Parathyroid adenoma (tissue), 2 donors: ENCODE measurements at regions not wholly inside any gene's neighbourhood (a gene's known extent, or its start where the extent isn't known, plus 50 kb on each side); places are given as distances from the start of the nearest gene placed in this dataset.

ENCODE experiments used
- H2AFZ ChIP-seq: fragments of 300-600 bp; sonication (generic); one replicate; pipeline ENCODE4 v1.7.0; 2017; ENCODE audit warnings: antibody characterized with exemption, mild to moderate bottlenecking
- H3K27ac ChIP-seq: fragments of 300-600 bp; sonication (generic); one replicate; pipeline ENCODE4 v1.7.0; 2017
- H3K27me3 ChIP-seq: fragments of 300-600 bp; sonication (generic); one replicate; pipeline ENCODE4 v1.7.0; 2017; ENCODE audit warnings: low read length; ENCODE audit not compliant: control insufficient read depth, insufficient read depth
- H3K36me3 ChIP-seq: fragments of 300-600 bp; sonication (generic); one replicate; pipeline ENCODE4 v1.7.0; 2017; ENCODE audit warnings: low read length; ENCODE audit not compliant: control insufficient read depth, insufficient read depth
- H3K4me1 ChIP-seq: fragments of 300-600 bp; sonication (generic); one replicate; pipeline ENCODE4 v1.7.0; 2017; ENCODE audit warnings: control low read depth
- H3K4me2 ChIP-seq: fragments of 300-600 bp; sonication (generic); one replicate; pipeline ENCODE4 v1.7.0; 2017; ENCODE audit warnings: low read length
- H3K4me3 ChIP-seq: fragments of 300-600 bp; sonication (generic); one replicate; pipeline ENCODE4 v1.7.0; 2017; ENCODE audit warnings: low read depth, low read length
- H3K79me2 ChIP-seq: fragments of 300-600 bp; sonication (generic); one replicate; pipeline ENCODE4 v1.7.0; 2017; ENCODE audit warnings: control low read depth
- H3K9ac ChIP-seq: fragments of 300-600 bp; sonication (generic); one replicate; pipeline ENCODE4 v1.7.0; 2017; ENCODE audit warnings: mild to moderate bottlenecking
- H3K9me3 ChIP-seq: fragments of 300-600 bp; sonication (generic); one replicate; pipeline ENCODE4 v1.7.0; 2017; ENCODE audit warnings: low read length; ENCODE audit not compliant: control insufficient read depth
- TF ChIP-seq, protein P1 (sequence below): fragments of 300-600 bp; sonication (generic); IDR thresholded peaks from one replicate; pipeline ENCODE4 v1.7.0; 2017; ENCODE audit warnings: antibody characterized with exemption, mild to moderate bottlenecking
- donor health status: primary hyperparathyroidism.

DNA sequence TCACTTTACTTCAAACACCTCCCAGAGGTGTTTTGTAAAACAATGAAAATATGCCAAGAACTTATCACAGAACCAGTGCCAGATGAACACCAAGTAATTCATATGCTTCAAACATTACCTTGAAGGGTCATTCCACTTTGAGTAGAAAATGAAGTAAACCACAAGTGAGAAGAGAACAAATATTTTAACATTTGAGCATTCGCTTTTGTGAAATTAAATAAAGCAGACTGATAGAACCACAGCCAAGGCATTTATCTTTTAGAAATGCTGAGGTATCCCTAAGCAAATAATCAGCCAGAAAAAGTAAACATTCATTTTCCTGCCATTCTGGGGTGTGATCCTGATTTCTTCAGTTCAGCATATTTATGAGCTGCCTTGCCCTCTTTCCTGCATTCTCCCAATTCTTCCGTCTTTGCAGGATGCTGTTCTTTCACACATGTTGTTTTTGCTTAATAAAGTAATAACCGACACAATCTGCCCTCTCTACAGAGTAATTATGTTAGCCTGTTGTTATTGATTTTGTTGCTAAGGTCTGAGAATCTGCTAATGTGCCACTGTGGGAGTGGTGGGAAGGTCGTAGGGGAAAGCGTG lies 235.6 kb upstream of the TGFBR2 start:
- Histone ChIP-seq H3K4me2 (no peak overlapping the region), H3K36me3 (no peaks in the 10 kb centered on the region), H3K4me3 (no peak overlapping the region), H3K4me1 (no peaks in the 10 kb centered on the region), H3K27me3 (no peaks in the 10 kb centered on the region), H3K9me3 (no peaks in the 10 kb centered on the region), H3K9ac (no peak overlapping the region), H3K79me2 (no peaks in the 10 kb centered on the region), H2AFZ (no peak overlapping the region), H3K27ac (no peak overlapping the region)
- TF ChIP-seq, protein P1, sequence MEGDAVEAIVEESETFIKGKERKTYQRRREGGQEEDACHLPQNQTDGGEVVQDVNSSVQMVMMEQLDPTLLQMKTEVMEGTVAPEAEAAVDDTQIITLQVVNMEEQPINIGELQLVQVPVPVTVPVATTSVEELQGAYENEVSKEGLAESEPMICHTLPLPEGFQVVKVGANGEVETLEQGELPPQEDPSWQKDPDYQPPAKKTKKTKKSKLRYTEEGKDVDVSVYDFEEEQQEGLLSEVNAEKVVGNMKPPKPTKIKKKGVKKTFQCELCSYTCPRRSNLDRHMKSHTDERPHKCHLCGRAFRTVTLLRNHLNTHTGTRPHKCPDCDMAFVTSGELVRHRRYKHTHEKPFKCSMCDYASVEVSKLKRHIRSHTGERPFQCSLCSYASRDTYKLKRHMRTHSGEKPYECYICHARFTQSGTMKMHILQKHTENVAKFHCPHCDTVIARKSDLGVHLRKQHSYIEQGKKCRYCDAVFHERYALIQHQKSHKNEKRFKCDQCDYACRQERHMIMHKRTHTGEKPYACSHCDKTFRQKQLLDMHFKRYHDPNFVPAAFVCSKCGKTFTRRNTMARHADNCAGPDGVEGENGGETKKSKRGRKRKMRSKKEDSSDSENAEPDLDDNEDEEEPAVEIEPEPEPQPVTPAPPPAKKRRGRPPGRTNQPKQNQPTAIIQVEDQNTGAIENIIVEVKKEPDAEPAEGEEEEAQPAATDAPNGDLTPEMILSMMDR, result no peak

DNA sequence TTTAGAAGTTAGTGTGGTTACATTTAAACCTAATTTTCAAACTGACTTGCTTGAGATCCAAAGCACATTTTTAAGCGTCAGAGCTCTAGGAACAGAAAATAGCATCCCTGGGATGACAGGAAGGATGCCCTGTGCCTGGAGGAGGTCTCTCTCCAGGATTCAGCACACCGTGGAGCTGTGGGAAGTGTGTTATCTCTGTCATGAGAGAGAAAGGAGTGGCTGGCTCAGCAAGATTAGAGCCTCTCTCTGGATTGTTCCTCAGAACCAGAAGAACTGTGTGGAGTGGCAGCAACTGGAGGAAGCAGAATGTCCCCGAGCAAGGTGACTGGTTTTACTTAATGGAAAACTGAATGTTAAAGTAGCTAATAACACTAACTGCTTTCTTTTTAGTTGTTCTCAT lies 233.6 kb upstream of the TGFBR2 start:
- Histone ChIP-seq H3K9me3 (no peaks in the 10 kb centered on the region), H3K9ac (no peak overlapping the region), H3K4me3 (no peak overlapping the region), H3K27ac (no peak overlapping the region), H3K4me1 (no peaks in the 10 kb centered on the region), H3K27me3 (no peaks in the 10 kb centered on the region), H3K79me2 (no peaks in the 10 kb centered on the region), H2AFZ (no peak overlapping the region), H3K36me3 (no peaks in the 10 kb centered on the region), H3K4me2 (no peak overlapping the region)
- TF ChIP-seq, protein P1, result no peak

DNA sequence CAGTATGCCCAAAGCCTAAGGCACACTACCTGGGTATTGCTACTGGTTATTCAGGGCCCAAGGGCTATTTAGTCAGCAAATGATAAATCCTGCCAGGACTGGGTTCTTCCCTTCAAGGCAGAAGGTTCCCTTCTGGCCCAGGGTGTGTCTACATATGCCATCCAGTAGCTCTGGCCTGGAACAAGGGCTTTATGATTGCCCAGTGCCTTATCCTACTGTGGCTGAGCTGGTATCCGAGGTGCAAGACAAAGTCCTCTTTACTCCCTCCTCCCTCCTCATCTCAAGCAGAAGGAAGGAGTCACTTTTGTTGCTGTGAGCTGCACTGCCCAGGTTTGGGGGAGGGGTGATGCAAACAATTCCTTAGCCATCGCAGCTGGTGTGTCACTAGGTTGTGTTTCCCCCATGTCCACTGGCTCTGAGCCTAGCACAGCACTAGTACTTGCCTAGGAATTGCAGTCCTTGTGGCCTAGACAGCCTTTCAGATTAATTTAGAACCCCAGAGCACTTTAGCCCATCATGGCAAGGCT lies 221.8 kb upstream of the TGFBR2 start:
- Histone ChIP-seq H3K9ac (no peak overlapping the region), H3K4me1 (no peaks in the 10 kb centered on the region), H2AFZ (no peak overlapping the region), H3K9me3 (no peaks in the 10 kb centered on the region), H3K4me2 (no peak overlapping the region), H3K4me3 (no peak overlapping the region), H3K27me3 (no peaks in the 10 kb centered on the region), H3K79me2 (no peaks in the 10 kb centered on the region), H3K27ac (no peak overlapping the region), H3K36me3 (no peaks in the 10 kb centered on the region)
- TF ChIP-seq, protein P1, result no peak

DNA sequence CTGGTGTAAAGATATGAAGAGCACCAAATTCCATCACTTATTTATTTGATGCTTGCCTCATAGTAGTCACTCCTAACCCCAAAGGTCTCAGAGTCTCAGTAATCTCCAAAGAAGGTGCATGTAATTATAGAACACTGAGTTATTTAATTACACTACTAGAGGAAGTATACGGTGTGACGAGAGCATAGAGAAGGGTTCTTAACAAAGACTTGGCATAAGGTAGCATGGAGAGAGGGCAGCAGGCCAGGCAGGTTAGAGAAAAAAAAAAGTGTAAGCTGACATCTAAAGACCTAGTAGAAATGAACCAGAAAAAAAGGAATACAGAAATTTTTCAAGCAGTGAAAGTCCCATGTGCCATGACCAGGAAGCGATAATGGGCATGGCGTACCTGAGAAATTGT lies 213.3 kb upstream of the TGFBR2 start:
- H3K9me3 ChIP-seq, result no peaks in the 10 kb centered on the region
- H3K27ac ChIP-seq, result no peak overlapping the region
- H3K4me1 ChIP-seq, result no peaks in the 10 kb centered on the region
- H2AFZ ChIP-seq, result no peak overlapping the region
- H3K36me3 ChIP-seq, result no peaks in the 10 kb centered on the region
- TF ChIP-seq, protein P1, result no peak
- H3K4me3 ChIP-seq, result no peak overlapping the region
- no peak overlapping the region for H3K4me2 ChIP-seq
- H3K27me3 ChIP-seq, result no peaks in the 10 kb centered on the region
- H3K79me2 ChIP-seq, result no peaks in the 10 kb centered on the region
- H3K9ac ChIP-seq, result no peak overlapping the region

DNA sequence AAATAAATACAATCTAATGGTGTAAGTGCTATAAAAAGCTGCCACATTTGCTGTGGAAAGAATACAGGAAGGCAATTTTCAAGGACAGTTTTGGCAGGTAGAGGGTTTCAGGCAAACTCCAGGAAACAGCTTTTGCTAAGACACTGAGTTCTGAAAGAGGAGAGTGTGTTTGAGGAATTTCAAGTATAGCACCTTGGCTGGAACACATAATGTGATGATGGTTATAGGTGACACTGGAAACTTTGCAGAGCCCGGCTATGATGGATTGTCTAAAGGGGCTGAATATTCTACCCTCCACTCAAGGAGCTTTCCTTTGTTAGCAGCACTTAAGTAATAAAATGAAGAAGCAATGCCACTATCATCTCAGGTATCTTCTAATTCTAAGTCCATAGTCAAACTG lies 209.4 kb upstream of the TGFBR2 start:
- H3K9me3 ChIP-seq, result no peaks in the 10 kb centered on the region
- no peaks in the 10 kb centered on the region for H3K27me3 ChIP-seq
- H3K4me3 ChIP-seq, result no peak overlapping the region
- no peaks in the 10 kb centered on the region for H3K79me2 ChIP-seq
- H2AFZ ChIP-seq, result no peak overlapping the region
- no peak overlapping the region for H3K9ac ChIP-seq
- TF ChIP-seq, protein P1, result no peak
- H3K4me2 ChIP-seq, result no peak overlapping the region
- H3K36me3 ChIP-seq, result no peaks in the 10 kb centered on the region
- no peak overlapping the region for H3K27ac ChIP-seq
- no peaks in the 10 kb centered on the region for H3K4me1 ChIP-seq
